ENCODE measurements at regions not wholly inside any gene's neighbourhood (a gene's known extent, or its start where the extent isn't known, plus 50 kb on each side); places are given as distances from the start of the nearest gene placed in this dataset.

DNA sequence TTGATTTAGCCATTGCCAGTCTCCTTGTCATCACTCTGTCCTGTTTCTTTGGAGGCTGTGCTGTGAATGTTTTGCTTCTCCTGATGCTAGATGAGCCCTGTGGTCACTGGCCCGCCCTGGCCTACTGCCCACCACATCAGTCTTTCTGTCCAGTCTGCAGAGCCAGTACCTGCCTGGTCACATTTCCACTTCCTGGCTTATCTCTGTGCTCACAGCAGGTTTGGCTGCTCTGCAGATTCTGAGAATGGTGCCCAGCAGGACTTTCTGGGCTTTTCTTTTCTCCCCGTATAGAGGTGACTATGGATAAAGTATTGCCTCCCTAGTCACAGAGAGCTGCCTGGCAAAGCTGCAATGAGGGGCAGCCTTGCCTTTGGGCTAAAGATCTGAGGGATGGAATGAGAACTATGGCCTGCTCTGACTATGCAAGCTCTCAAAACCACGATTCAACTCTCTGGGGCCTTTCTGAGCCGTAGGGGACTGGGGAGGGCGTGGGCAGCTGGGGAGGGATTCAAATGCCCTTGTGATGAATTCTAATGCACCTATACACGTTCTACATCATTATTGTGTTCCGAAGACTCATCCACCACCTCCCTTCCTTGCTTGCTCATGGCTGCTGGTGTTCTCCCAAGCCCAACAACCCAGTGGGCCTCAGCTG, 410.4 kb upstream of the NPVF start:
- no peak for DNase-seq

GRCh38 chr7:25642849-25643248, 414.6 kb upstream of the NPVF start:
- no peak for DNase-seq

DNA sequence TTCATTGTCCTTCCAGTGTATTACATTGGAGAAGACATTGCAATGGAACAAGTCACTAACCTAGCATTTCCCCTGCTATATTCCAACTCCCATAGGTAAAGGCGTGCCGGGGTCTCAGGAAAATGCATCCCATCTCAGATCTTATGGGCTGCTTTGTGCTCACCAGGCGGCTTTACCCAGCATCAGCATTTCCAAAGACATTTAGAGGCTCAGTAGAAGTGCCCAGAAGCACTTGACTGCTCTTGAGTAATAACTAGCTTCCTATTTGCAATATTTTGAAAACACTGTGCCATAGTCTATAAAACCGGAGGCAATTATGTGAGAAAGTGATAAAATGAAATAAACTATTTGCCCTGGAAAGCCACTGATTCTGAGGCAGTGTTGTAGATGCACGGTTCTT, 415.0 kb upstream of the NPVF start:
- no peak for DNase-seq

GRCh38 chr7:25643770-25644394, 415.6 kb upstream of the NPVF start:
- no peak for DNase-seq

DNA sequence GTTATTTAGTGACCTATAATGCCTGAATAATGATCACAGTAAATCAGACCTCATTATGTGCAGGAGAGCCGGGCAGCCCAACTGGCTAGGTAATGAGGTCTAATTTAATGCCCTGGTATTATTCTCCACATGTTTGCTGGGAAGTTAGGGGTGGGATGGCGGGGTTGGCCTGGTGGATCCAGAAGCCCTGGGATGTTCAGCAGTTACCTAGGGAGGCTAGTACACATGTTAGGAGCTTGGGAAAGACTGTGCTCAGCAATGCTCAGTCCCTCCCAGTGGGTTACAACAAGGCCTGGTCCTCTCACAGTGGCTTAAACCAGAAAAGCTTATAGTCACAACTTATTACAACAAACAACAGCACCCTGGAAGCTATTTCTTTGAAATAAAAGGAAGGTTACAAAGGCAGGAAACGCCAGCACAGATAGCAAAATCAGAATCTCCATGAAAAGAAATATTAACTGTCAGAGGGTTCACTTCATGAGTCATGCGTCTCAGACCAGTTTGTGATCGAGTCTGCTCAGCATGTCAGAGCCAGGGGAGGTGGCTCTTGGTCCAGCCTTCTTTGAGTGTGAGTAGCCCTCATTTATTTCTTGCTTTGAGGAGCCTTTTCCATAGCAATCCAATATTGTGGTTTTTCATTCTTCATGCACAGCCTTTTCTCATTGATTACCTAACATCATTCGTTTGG, 418.6 kb upstream of the NPVF start:
- no peak for DNase-seq

DNA sequence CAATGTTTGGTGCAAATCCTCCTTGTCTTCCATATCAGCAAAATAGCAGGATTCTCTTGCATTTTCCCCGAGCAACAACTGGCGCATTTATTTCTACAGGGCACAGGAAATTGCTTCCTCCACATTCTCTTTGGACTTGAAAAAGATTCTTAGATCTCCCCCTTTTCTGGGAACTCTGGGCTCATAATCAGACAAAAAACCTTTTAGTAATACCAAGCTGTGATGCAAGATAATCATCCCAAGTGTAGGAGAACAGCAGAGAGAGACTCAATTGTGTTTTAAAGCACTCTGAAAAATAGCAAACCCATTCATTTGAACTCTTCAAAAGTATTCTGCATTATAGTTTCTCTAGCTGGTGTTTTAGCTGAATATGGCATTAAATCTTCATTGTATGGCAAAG, 419.6 kb upstream of the NPVF start:
- DNase-seq, result no peak

DNA sequence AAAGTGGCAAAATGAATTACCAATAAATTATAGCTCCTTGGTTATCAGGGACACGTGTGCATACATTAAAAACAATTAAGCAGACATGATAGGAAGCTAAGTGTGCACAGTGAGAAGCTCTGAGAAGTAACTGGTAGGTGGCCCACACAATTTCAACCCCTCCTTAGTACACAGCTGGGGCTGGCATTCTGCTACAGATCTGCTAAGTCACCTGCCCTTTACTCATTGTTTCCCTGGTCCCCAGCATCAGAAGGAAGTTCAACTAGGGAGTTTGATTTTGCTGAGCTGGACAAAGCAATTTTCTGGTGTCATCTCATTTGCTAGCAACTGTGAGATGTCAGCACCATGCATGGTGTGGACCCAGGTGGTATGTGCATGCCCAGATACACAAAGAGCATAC, 424.1 kb upstream of the NPVF start:
- DNase-seq, result no peak

GRCh38 chr7:25653384-25653783, 425.1 kb upstream of the NPVF start:
- no peak for DNase-seq

- DNase-seq, result no peak
Measured at GRCh38 chr7:25656071-25656470, 427.8 kb upstream of the NPVF start.

DNA sequence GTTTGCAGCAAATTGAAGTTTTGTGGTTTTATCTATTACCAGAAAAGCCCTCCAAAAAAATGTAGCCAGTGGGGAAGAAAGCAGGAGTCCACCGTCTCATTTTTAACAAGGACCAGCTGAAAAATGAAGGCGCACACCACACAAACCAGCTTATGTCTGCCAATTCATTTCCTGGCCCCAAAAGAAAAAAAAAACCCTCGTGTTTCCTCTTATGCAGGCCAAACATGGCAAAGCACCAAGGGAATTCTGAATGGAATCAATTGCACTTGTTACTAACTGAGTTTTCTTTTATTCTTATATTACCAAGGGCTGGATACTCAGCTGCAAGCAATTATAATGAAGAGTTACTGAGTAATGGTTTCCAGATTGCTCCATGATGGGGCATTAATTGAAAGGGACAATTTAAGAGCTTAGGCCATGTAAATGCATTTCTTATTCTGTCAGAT, 428.3 kb upstream of the NPVF start:
- DNase-seq, result no peak

GRCh38 chr7:25658375-25658774, 430.1 kb upstream of the NPVF start:
- DNase-seq, result no peak

DNA sequence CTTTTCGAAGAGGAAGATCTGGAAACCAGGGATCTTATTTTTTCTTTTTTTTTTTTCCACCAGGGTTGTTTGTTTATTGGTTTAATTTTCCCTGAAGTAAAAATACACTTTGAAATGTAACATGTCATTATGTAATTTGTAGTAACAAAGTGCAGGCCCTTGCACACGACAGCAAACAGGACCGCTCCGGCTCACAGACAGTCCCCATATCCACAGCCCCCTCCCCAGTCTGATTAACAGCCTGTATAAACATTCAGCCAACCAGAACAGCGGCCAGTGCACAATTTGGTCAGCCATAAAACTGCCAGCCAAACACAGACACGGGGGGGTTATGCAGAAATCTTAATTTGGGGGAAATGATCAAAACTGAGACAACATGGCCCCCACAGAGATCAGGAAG, 431.6 kb upstream of the NPVF start:
- no peak for DNase-seq

- DNase-seq, result no peak
Measured at GRCh38 chr7:25662841-25663800, 434.8 kb upstream of the NPVF start.

DNA sequence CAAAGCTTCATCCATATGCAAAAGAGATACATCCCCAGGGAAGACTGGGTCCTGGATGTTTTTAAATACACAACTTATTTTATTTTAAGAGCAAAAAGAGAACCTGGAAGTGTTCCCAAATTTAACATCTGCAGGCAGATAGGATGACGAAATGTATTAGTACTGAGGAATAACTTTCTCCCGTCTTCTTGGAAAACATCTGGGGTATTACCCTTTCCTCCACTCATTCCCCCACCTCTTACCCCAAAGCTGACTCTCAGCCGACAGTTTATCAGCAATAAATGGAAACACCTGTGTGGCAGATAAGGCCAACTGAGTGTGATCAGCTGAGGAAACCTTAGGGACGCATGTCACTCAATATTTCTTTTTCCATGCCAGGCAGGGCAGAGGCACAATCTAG, 435.6 kb upstream of the NPVF start:
- no peak for DNase-seq

- DNase-seq, result no peak
Measured at GRCh38 chr7:25664593-25664992, 436.3 kb upstream of the NPVF start.

GRCh38 chr7:25665374-25665773, 437.1 kb upstream of the NPVF start:
- no peak for DNase-seq

GRCh38 chr7:25665903-25666670, 437.8 kb upstream of the NPVF start:
- DNase-seq, result no peak

DNA sequence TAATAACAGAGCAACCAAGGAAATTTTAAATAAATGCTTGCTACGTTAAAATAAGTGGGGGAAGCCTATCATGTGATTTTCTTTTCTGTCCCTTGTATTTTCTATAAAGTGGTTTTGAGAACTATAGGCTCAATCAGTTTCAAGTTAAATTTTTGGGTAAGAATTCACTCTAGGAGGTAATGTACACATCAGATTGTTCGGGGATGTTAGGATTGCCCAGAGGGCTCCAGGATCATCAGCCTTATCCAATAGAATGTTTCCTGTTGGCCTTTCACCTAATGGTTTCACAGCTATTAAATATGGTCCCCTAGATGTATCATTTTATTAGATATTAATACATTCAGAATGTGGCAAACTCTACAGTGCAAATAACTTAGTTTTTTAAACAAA, 438.4 kb upstream of the NPVF start:
- DNase-seq, result no peak

DNA sequence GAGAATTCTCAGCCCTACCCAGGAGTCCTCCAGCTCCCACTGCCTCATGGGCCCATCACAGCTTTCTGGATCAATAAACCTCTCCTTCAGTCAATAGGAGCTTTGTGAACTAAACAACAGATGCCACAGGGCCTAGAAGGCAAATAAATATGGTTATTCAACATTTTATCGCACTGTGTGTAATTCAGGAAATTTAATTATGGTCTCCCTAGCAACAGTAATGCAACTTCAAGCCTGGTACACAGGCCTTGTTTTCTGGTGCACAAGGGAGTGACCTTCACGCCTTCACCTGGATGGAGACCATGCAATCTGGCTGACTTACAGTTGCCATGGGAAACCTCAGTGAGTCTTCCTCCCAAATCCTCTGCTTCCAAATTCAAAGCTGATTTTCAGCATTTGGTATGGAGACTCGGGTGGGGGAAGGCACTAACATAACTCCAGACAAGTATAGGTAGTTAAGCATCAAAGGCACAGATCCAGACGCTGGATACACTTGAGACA, 441.0 kb upstream of the NPVF start:
- DNase-seq, result no peak

DNA sequence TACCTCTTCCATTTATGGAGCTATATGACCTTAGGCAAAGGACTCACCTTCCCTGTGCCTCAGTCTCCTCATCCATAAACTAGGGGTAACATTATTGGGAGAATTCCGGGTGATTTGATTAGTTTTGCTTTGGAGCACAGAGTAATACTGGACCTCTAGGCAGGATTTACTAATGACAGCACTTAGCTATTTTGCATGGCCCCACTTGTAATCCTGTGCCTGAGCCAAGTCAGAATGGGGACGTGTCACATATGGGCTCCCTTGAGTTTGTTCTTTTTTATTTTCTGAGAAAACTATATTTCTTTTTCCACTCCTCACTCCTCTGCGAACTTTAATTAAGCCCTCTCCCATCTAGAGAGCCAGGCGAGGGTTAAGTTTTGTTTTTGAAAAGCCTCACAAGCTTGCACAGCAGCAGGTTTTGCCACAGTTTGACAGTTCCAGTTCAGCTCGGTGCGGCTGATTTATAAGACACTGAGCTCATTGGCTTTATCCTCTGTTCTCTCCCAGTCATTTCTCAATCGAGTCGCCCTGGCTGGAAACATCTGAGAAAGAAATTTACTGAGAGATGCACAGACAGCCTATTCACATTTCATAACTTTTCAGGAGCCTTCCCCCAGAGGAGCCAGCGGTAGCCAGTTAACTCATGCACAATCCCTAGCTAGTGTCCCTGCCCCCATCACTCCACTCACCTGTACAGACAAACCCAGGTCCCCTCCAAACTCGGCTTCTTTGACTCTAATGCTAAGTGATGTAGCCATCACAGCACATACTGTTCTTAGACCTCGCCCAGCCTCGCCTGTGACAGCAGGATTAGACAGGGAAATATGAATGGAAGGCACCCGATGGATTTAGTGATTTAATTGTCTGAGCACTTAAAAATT, 441.9 kb upstream of the NPVF start:
- DNase-seq, result no peak

DNA sequence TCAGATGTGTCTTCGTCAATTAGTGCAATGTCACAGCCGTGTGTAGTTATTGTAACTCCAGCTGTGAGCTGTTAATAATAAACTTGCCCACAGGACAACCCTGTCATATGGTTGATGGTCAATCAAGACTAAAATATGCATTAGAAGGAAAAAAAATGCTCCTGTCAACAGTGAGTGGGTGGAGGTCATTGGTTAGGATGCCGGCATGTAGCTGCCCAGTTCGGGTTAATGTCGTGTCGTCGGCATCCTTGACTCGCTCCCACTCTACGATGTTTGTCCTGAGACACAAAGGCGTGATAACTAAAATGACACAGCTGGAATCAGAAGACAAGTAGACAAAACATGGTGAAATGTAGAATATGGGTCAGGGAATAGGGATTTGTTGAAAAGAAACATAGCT, 442.8 kb upstream of the NPVF start:
- DNase-seq, result no peak

All from activated gamma-delta T cell (primary cell).